Glomerular visceral epithelial cell (primary cell): ENCODE measurements at regions not wholly inside any gene's neighbourhood (a gene's known extent, or its start where the extent isn't known, plus 50 kb on each side); places are given as distances from the start of the nearest gene placed in this dataset.
"Not testable (repeated sequence)": the region's sequence is repeated elsewhere in the genome, so short reads cannot be mapped to it uniquely, and the experiment has no call there.

Experiments used
- DNase-seq: peaks from one replicate; pipeline ENCODE4 v3.0.0-alpha.2; 2016; ENCODE audit errors: extremely low spot score

DNA sequence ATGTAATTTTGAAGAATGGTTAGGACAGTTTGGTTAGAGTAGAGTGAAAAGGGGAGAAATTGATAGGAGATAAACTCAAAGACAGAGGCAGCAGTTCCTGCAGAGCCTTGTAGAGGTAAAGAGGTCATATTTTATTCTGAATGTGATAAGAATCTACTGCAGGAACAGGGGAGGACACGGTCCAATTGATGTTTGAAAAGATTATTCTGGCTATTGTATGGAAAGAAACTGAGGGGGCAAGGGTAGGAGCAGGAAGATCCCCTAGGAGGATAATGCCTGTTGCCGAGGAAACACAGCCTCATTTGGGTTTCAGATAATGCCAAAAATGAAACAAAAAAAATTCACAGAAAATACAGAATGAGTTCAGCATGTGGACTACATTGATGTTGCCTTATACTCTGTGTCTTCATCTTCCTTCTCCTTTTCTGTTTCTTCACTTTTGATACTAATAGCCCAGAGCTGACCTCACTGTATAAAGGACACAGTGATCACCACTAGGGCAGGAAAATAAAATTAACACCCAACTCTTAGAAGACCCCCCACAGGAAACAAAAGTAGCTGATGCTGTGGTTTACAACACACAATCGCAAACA, 454.6 kb upstream of the UBE2E2 start:
- no peak for DNase-seq

GRCh38 chr3:22759636-22760310, 443.4 kb upstream of the UBE2E2 start:
- DNase-seq, result no peak

GRCh38 chr3:22765679-22766078, 437.4 kb upstream of the UBE2E2 start:
- no peak for DNase-seq

DNA sequence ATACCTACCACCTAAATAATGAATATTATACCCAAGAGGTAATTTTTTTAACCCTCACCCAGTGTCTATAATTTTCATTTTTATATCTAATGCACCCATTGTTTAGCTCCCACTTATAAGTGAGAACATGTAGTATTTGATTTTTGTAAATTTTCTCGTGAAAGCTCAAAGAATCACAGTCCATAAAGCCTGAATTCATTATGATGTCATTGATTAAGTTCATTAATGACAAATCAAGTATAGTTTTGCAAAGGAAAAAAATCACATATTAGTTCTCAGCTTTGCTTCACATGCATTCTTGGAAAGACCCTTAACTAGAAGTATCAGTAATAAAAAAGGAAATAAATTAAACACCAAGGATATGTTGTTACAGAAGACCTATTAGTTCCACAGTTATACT, 425.3 kb upstream of the UBE2E2 start:
- DNase-seq, result no peak

- no peak for DNase-seq
Measured at GRCh38 chr3:22779737-22780136, 423.4 kb upstream of the UBE2E2 start.

DNA sequence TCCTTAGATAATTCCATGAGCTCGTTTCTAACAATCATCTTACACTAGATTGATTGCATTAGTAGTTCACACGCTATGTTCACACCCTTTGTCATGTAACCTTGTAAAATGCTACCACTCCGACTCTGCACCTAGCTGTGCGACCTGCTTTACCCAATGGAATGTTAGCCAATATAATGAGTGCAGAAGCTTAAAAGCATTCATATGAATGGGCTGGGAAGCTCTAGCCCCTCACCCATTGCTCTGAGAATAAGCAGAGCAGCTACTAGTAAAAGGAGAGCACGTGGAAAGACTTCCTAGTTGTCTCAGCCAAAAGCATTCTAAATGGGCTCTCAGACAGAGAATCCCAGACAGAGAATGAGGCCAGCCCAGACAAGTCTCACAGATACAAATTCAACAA, 410.6 kb upstream of the UBE2E2 start:
- no peak for DNase-seq

- DNase-seq, result peak; percentile 2
Measured at GRCh38 chr3:22795917-22796316, 407.2 kb upstream of the UBE2E2 start.

- DNase-seq, result no peak
Measured at GRCh38 chr3:22798461-22798860, 404.7 kb upstream of the UBE2E2 start.

DNA sequence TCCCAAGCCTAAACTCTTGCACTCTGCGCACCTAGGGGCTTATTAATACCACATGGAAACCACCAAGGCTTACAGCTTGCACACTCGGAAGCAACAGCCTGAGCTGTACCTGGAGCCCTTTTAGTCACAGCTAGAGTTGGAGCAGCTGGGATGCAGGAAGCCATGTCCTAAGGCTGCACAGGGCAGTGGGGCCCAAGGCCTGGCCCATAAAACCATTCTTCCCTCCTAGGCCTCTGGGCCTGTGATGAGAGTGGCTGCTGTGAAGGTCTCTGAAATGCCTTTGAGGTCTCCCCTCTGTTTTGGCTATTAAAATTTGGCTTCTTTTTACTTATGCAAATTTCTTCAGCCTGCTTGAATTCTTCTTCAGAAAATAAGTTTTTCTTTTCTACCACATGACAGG, 383.9 kb upstream of the UBE2E2 start:
- DNase-seq, result no peak

- DNase-seq, result peak; percentile 74
Measured at GRCh38 chr3:22835041-22835440, 368.1 kb upstream of the UBE2E2 start.

DNA sequence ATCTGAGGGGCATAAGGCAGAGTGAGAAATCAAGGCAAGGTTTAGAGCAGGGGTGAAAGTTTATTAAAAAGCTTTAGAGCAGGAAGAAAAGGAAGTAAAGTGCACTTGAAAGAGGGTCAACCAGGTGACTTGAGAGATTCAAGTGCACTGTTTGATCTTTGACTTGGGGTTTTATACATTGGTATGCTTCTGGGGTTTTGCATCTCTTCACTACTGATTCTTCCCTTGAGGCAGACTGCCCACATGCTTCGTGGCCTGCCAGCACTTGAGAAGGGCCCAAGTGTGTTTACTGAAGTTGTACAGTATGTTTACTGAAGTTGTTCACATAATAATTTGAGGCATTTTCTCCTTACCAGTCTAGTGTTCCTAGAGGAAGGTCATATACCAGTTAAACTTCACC, 367.0 kb upstream of the UBE2E2 start:
- peak; percentile 3 for DNase-seq

GRCh38 chr3:22843854-22844253, 359.3 kb upstream of the UBE2E2 start:
- no peak for DNase-seq

- no peak for DNase-seq
Measured at GRCh38 chr3:22846566-22846965, 356.6 kb upstream of the UBE2E2 start.

DNA sequence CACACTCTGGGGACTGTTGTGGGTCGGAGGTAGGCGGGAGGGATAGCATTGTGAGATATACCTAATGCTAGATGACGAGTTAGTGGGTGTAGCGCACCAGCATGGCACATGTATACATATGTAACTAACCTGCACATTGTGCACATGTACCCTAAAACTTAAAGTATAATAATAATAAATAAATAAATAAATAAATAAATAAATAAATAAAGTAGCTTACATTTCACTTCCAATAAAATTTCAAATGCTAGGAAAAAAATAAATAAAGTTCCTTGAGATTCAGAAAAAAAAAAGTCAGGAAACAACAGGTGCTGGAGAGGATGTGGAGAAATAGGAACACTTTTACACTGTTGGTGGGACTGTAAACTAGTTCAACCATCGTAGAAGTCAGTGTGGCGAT, 353.5 kb upstream of the UBE2E2 start:
- not testable (repeated sequence) for DNase-seq

GRCh38 chr3:22856811-22857210, 346.3 kb upstream of the UBE2E2 start:
- no peak for DNase-seq

- DNase-seq, result no peak
Measured at GRCh38 chr3:22858486-22858885, 344.6 kb upstream of the UBE2E2 start.

DNA sequence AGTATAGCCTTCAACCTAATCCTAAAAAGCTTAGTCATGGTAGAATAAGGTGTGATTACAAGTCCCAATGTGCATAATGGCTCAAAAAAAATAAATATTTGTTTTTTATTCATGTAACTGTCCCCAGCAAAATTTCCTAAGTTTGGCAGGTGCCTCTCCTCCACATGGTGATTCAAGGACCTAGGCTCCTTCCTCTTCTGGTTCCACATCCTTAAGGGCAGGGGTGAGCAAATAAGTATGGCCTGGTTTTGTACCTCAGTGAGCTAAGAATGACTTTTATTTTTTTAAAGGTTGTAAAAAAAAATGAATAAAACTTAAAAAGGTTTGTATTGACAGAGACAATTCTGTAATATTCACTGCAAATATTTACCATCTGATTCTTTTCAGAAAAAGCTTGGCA, 343.5 kb upstream of the UBE2E2 start:
- DNase-seq, result no peak

DNA sequence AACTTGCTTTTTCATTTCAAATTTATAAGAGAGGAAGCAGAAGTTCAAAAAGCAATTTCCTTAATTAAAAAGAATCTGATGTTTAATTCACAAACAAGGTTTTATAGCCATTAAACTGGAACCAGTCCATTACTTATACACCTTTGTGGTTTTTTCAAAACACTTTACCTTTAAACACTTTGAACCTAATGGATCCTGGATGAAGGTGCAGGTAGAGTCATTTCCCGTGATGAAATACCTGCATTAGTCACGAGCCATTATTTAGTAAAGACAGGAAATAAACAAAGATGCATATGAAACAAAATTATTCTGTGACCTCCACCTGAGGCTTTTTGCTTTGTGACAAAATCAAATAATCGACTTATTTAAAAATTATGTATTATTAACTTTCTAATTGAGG, 341.7 kb upstream of the UBE2E2 start:
- no peak for DNase-seq

DNA sequence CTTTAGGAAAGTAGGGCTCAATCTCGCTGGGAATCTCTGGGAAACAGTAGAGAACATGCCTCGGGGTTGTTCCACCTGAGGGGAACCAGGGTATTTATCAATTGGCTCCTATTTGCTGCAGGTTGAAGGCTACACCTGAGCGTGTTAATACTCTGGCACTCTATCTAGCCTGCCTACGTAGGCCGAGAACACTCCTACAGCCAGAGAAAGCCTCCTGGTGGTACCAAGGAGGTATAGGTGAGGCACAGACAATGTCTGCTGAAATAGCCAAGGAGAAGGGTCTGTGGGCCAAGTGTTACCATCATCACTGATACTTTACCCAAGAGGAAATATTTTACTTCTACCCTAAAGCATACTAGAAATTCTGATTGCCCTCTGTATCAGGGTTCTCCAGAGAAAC, 341.0 kb upstream of the UBE2E2 start:
- DNase-seq, result no peak

DNA sequence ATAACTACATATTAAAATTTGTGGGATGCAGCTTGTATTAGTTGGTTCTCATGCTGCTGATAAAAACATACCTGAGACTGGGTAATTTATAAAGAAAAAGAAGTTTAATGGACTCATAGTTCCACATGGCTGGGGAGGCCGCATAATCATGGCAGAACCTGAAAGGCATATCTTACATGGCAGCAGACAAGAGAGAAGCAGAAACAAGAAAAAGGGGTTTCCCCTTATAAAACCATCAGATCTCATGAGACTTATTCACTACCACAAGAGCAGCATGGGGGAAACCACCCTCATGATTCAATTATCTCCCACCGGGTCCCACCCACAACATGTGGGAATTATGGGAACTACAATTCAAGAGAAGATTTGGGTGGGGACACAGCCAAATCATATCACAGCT, 320.3 kb upstream of the UBE2E2 start:
- not testable (repeated sequence) for DNase-seq

- no peak for DNase-seq
Measured at GRCh38 chr3:22885039-22885438, 318.1 kb upstream of the UBE2E2 start.

GRCh38 chr3:22885574-22886341, 317.4 kb upstream of the UBE2E2 start:
- DNase-seq, result no peak

- no peak for DNase-seq
Measured at GRCh38 chr3:22886439-22887068, 316.6 kb upstream of the UBE2E2 start.
